Left cardiac atrium (tissue), 4 donors: ENCODE measurements at regions not wholly inside any gene's neighbourhood (a gene's known extent, or its start where the extent isn't known, plus 50 kb on each side); places are given as distances from the start of the nearest gene placed in this dataset.
A peak's percentile ranks its signal among the peaks of the same experiment; 100 is the strongest.
"Not testable (repeated sequence)": the region's sequence is repeated elsewhere in the genome, so short reads cannot be mapped to it uniquely, and the experiment has no call there.

Experiments
- ATAC-seq, 2 donors: fragments of 200-7000 bp; cut with Tn5 transposase; one replicate each; pipeline ENCODE4 v1.9.1; 2020; ENCODE audit warnings: mild to moderate bottlenecking in 2 of 2, moderate library complexity in 2 of 2
- DNase-seq: peaks from one replicate; pipeline ENCODE4 v3.0.0-alpha.2; 2020
- intact Hi-C, 2 donors: fragments of 100-400 bp; cut with DNase I; formaldehyde crosslinking; loops; one replicate each; pipeline versions ENCODE4 v1.14.1 to v1.15.1; 2022 to 2023
- donor health status: DM: no; HTN: yes; CAD: no.
- donor health status: DM: no; HTN: yes; CAD: no; lungs with severe emphysema.
- donor health status: DM: yes; HTN: yes; CAD: no.
- donor health status: Dilated cardiomyopathy.

GRCh38 chr6:16927205-16927604 lies 165.9 kb upstream of the ATXN1 start:
- intact Hi-C loops, result no loop called here
- ATAC-seq, result no peak
- no peak for DNase-seq

DNA sequence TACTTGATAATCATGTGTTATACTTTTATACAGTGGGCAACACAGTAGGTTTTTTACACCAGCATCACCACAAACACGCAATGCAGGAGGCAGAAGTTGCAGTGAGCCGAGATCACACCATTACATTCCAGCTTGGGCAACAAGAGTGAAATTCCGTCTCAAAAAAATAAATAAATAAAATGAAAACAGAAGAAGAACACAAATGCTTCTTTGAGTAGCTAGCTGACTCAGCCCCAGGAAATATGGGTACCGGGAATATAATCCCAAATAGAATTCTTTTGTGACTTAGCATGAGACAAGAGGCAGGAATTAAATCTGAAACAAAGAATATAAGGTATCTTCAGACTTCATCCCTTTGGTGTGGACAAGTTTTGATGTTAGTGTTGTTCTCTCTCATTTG lies 164.2 kb upstream of the ATXN1 start:
- no peak for ATAC-seq
- intact Hi-C loops, result no loop called here
- no peak for DNase-seq

GRCh38 chr6:16922282-16922681 lies 161.0 kb upstream of the ATXN1 start:
- intact Hi-C loops, result no loop called here
- ATAC-seq (no peak), DNase-seq (no peak)

DNA sequence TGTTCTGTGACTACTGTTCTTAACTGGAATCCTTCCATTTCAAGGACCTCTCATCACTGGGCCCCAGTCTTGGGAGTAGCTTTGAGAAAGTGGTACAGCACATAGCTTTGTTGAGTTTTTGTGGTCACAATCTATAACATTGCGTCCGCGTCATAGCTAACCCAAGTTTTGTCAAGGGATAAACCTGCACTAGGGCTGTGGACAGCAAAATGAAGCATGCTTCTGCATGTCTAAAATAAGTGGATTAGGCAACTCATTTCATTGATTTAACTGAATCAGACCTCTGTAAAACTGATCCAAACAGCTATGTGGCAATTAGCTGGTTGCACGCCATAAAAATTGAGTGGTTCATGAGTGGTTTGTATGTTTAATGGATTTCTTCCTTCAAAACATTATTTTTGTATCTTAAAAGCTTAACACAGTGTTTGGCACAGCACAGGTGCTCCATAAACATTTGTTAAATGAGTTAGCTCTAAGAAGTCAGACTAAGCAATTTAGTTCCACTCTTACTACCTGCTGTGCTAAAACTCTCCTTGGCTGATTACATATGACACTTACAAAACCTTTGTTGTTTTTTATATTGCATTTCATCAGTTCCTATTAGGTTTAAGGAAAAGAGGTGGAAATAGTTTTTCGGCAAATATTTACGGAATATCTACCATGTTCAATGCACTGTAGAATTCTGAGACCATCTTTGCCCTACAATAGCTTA lies 160.3 kb upstream of the ATXN1 start:
- ATAC-seq, result no peak
- intact Hi-C loops, result no loop called here

GRCh38 chr6:16918586-16918985 lies 157.3 kb upstream of the ATXN1 start:
- intact Hi-C loops, result no loop called here
- ATAC-seq (no peak), DNase-seq (no peak)

More for the DNA sequence above, 160.3 kb upstream of the ATXN1 start:
- no peak for DNase-seq

GRCh38 chr6:16914184-16914583 lies 152.9 kb upstream of the ATXN1 start:
- intact Hi-C loops, result no loop called here
- no peak for ATAC-seq
- no peak for DNase-seq

DNA sequence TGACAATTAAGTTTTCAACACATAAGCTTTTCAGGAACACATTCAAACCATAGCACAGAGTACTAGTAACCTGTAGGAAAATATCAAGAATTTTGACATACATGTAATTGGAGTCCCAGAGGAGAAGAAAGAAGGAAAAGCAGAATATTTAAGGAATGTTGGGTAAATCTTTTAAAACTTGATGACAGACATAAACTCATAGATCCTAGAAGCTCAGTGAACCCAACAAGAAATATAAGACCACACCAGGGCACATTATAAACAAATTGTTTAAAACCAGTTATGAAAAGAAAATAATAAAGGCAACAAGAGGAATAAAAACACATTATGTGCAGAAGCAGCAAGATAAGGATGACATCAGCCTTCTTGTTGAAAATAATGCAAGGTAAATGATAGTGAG lies 151.5 kb upstream of the ATXN1 start:
- intact Hi-C loops, result no loop called here
- DNase-seq, result no peak
- no peak for ATAC-seq

- intact Hi-C loops, result no loop called here
- no peak for DNase-seq
- ATAC-seq, result no peak
Observed at GRCh38 chr6:16911088-16911487, 149.8 kb upstream of the ATXN1 start.

GRCh38 chr6:16909658-16910360 lies 148.5 kb upstream of the ATXN1 start:
- no peak for DNase-seq
- intact Hi-C loops, result no loop called here
- ATAC-seq, result no peak

- no peak for ATAC-seq
- DNase-seq, result no peak
- intact Hi-C loops, result no loop called here
Observed at GRCh38 chr6:16907991-16908390, 146.7 kb upstream of the ATXN1 start.

GRCh38 chr6:16904957-16905356 lies 143.7 kb upstream of the ATXN1 start:
- intact Hi-C loops, result no loop called here
- DNase-seq (no peak), ATAC-seq (no peak)

- intact Hi-C loops, result no loop called here
- no peak for DNase-seq
- peak in 1 of 2 donors; percentile 38 for ATAC-seq
Observed at GRCh38 chr6:16903470-16903869, 142.2 kb upstream of the ATXN1 start.

DNA sequence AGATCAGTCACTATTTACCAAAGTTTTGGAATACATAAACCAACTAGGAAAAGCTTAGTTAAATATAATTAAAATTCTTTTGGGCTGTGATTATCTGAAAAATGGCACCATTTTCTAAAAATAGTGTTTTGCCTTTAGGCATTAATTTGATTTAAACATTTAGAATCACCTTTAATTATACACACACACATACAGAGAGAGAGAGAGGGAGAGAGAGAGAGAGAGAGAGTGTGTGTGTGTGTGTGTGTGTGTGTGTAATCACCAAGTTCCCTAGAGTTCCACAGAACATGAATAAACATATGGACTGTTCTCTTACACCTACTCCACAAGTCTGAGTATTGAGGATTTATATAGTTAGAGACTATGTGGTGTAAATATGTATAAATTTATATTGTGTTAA lies 141.2 kb upstream of the ATXN1 start:
- intact Hi-C loops, result no loop called here
- ATAC-seq (no peak), DNase-seq (no peak)

DNA sequence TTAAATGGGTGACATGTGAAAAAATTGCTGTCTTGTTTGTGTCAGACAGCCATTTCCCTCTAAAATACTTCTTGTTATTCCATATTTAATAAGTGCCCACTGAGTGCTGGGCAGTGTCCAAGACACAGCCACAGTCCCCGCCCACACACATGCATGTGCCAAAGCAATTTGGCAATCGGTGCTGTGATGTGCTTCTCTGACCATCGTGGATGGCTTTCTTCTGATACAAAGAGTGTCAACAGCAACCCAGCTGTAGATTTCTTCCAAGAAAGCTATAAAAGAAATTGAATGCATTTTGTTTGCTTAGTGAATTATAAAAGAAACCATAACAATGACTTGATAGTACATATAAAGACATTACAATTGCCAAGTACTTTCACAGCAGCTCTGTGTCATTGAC lies 140.5 kb upstream of the ATXN1 start:
- ATAC-seq, result peak; percentile 89 to 91
- intact Hi-C loops, result no loop called here
- DNase-seq, result peak; percentile 66

GRCh38 chr6:16901306-16901705 lies 140.0 kb upstream of the ATXN1 start:
- no peak for ATAC-seq
- DNase-seq, result no peak
- intact Hi-C loops, result no loop called here

GRCh38 chr6:16898640-16899396 lies 137.6 kb upstream of the ATXN1 start:
- no peak for ATAC-seq
- intact Hi-C loops, result no loop called here
- no peak for DNase-seq

- intact Hi-C loops, result no loop called here
- DNase-seq (no peak), ATAC-seq (no peak)
Observed at GRCh38 chr6:16897669-16898068, 136.4 kb upstream of the ATXN1 start.

DNA sequence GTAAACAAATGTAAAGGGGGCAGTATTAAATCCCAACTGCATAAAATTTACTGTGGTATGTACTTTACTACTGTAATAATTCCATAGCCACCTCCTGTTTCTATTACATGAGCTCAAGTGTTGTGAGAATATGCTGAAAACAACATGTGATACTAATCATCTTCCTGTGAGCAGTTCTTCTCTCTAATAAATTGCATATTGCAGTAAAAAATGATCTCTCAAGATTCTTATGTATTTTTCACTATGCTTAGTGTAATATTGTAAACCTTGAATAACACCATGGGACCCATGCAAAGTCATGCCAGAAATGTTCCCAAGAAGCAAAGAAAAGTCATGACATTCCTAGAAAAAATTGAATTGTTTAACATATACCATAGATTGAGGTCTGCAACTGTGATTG lies 133.0 kb upstream of the ATXN1 start:
- ATAC-seq (no peak), DNase-seq (no peak)
- intact Hi-C loops, result no loop called here

GRCh38 chr6:16891110-16891509 lies 129.8 kb upstream of the ATXN1 start:
- intact Hi-C loops, ATAC-seq, DNase-seq: not testable (repeated sequence)

DNA sequence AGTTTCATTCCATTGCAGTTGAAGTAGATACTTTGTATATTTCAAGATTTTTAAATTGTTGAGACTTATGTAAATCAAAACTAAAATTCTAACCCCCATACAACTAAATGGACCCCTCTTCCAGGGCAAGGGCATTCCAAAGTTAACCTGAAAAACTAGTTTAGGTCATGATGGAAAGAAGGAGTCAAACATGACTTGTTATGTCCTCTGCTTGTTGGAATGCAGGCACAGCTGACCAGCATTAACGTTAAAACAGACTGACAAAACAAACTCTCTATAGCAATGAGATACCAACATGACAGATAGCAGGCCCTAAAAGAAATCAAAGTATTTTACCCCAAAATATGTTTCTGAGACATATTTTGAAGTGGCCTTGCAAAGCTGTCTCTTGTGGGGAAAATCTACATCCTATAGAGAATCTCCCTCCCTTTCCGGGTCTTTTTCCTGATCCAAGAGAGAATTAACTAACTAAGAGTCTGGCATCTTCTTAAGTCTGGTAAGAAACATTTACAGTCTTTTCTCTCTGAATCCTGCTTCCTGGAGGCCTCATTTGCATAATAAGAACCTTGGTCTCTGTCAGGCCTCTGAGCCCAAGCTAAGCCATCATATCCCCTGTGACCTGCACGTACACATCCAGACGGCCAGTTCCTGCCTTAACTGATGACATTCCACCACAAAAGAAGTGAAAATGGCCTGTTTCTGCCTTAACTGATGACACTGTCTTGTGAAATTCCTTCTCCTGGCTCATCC lies 124.3 kb upstream of the ATXN1 start:
- ATAC-seq (no peak), DNase-seq (no peak)
- intact Hi-C loops, result no loop called here
